HCT116 (cell line): ENCODE measurements at regions not wholly inside any gene's neighbourhood (a gene's known extent, or its start where the extent isn't known, plus 50 kb on each side); places are given as distances from the start of the nearest gene placed in this dataset.

Experiments
- EGR1 ChIP-seq: IDR thresholded peaks from 2 replicates; pipeline ENCODE4 v1.6.1; 2012; ENCODE audit warnings: low read depth
- MAX ChIP-seq: IDR thresholded peaks from 2 replicates; pipeline ENCODE4 v1.6.1; 2012
- POLR2A ChIP-seq: IDR thresholded peaks from 2 replicates; pipeline ENCODE4 v1.7.0; 2011; ENCODE audit warnings: borderline replicate concordance; ENCODE audit not compliant: insufficient read depth, insufficient read length; ENCODE audit errors: extremely low read depth
- TF ChIP-seq, protein P1 (sequence below), 3 experiments: fragments of 200-600 bp in 1 of 3; sonication (generic) in 1 of 3; IDR thresholded peaks in 2 of 3; conservative IDR thresholded peaks in 1 of 3; 2 replicates each; pipeline ENCODE4 v1.5.1; 2012 to 2017; ENCODE audit warnings: low read depth in 2 of 3, low read length in 2 of 3, antibody characterized with exemption in 1 of 3, borderline replicate concordance in 1 of 3, control low read depth in 1 of 3, mild to moderate bottlenecking in 1 of 3, mixed read lengths in 1 of 3, mixed run types in 1 of 3, moderate library complexity in 1 of 3; ENCODE audit not compliant: insufficient read depth in 1 of 3

DNA sequence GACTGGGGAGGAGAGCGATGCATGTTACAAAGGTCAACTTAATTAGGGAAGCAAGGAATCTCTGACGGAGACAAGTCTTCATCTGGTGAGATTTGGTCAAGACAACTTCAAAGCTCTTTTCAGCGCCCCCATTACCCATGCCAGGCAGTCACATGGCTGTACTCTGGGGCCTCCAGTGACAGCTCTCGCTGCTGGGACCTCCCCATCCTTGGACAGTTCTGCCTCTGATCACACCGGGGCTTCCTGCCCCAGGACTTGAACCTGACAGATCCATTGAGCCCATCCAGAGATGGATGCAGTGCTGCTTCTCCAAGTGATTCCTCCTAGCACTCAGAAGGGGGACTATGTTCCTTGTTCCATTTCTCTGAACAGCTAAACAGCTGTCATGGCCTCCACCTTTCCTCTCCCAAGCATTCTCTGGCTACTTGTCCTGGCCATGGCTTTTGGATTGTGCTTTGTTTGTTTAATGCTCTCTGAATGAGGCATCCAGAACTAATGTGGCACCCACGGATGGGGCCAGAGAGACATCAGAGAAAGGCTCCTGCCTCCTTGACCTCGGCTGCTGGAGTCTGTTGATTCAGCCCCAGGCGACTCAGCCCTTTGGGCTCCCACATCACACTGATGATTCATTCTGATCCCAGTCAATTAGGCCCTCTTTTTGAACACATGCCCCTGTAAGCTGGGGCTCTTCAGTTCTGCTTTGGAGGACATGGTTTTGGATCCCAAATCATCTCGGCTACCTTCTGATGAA is 122.1 kb upstream of the ADAMTS16 start:
- TF ChIP-seq, protein P1, sequence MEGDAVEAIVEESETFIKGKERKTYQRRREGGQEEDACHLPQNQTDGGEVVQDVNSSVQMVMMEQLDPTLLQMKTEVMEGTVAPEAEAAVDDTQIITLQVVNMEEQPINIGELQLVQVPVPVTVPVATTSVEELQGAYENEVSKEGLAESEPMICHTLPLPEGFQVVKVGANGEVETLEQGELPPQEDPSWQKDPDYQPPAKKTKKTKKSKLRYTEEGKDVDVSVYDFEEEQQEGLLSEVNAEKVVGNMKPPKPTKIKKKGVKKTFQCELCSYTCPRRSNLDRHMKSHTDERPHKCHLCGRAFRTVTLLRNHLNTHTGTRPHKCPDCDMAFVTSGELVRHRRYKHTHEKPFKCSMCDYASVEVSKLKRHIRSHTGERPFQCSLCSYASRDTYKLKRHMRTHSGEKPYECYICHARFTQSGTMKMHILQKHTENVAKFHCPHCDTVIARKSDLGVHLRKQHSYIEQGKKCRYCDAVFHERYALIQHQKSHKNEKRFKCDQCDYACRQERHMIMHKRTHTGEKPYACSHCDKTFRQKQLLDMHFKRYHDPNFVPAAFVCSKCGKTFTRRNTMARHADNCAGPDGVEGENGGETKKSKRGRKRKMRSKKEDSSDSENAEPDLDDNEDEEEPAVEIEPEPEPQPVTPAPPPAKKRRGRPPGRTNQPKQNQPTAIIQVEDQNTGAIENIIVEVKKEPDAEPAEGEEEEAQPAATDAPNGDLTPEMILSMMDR (IDR thresholded peaks at IDR 0.05 in 2 of 3, conservative IDR thresholded peaks at IDR 0.05 in 1 of 3; ENCODE audit: borderline replicate concordance in 1 of 3, insufficient read depth in 1 of 3, low read depth in 2 of 3, low read length in 2 of 3), result no peak
- no peak for TF ChIP-seq POLR2A
- no peak for TF ChIP-seq MAX
- TF ChIP-seq EGR1, result no peak
